WTC11 (cell line): ENCODE measurements at regions not wholly inside any gene's neighbourhood (a gene's known extent, or its start where the extent isn't known, plus 50 kb on each side); places are given as distances from the start of the nearest gene placed in this dataset.

Experiments used
- ATF6 ChIP-seq: sonication (generic); formaldehyde crosslinking; IDR thresholded peaks from 2 replicates; pipeline ENCODE4 v1.8.1; 2023; ENCODE audit warnings: mild to moderate bottlenecking, missing genetic modification reagents
- CTCF ChIP-seq: fragments of 200-600 bp; IDR thresholded peaks from 2 replicates; pipeline ENCODE4 v1.8.0; 2022; ENCODE audit warnings: antibody characterized with exemption
- E2F5 ChIP-seq: sonication (generic); formaldehyde crosslinking; IDR thresholded peaks from 2 replicates; pipeline ENCODE4 v1.8.1; 2022; ENCODE audit warnings: mild to moderate bottlenecking, moderate library complexity, missing genetic modification reagents
- FOXJ3 ChIP-seq: sonication (generic); formaldehyde crosslinking; IDR thresholded peaks from 2 replicates; pipeline ENCODE4 v1.9.0; 2021; ENCODE audit warnings: missing genetic modification reagents, mild to moderate bottlenecking, borderline replicate concordance
- MXD4 ChIP-seq: fragments of 250-450 bp; sonication (Bioruptor Pico); IDR thresholded peaks from 2 replicates; pipeline ENCODE4 v1.8.0; 2021; ENCODE audit warnings: mild to moderate bottlenecking, moderate library complexity, borderline replicate concordance
- NR3C1 ChIP-seq: sonication (generic); formaldehyde crosslinking; conservative IDR thresholded peaks from 2 replicates; pipeline ENCODE4 v1.8.1; 2023; ENCODE audit warnings: low read depth, mild to moderate bottlenecking, missing genetic modification reagents
- SMAD3 ChIP-seq: sonication (generic); formaldehyde crosslinking; IDR thresholded peaks from 2 replicates; pipeline ENCODE4 v1.8.0; 2022; ENCODE audit warnings: missing genetic modification reagents, mild to moderate bottlenecking, borderline replicate concordance
- SMAD4 ChIP-seq: sonication (generic); formaldehyde crosslinking; IDR thresholded peaks from 2 replicates; pipeline ENCODE4 v1.8.0; 2022; ENCODE audit warnings: mild to moderate bottlenecking, missing genetic modification reagents
- ZNF317 ChIP-seq: sonication (generic); formaldehyde crosslinking; IDR thresholded peaks from 2 replicates; pipeline ENCODE4 v1.8.1; 2023; ENCODE audit warnings: low read depth, mild to moderate bottlenecking, moderate library complexity, missing genetic modification reagents, borderline replicate concordance

GRCh38 chr4:137267024-137267423 is 265.3 kb downstream of the PCDH18 start:
- TF ChIP-seq FOXJ3 (CRISPR knock-in tag), result no peak
- no peak for TF ChIP-seq E2F5 (CRISPR knock-in tag)
- TF ChIP-seq CTCF, result no peak
- no peak for TF ChIP-seq NR3C1
- TF ChIP-seq ZNF317 (CRISPR knock-in tag), result no peak
- no peak for TF ChIP-seq SMAD3 (CRISPR knock-in tag)
- no peak for TF ChIP-seq MXD4 (CRISPR knock-in tag)
- TF ChIP-seq SMAD4 (CRISPR knock-in tag), result no peak
- TF ChIP-seq ATF6, result no peak
